HG03025 (cell line): ENCODE measurements at regions not wholly inside any gene's neighbourhood (a gene's known extent, or its start where the extent isn't known, plus 50 kb on each side); places are given as distances from the start of the nearest gene placed in this dataset.

Experiments
- ATAC-seq: cut with Tn5 transposase; IDR thresholded peaks from one replicate; pipeline ENCODE4 v1.9.1; 2021; ENCODE audit warnings: mild to moderate bottlenecking, moderate library complexity; ENCODE audit not compliant: unreplicated experiment, low FRiP score

DNA sequence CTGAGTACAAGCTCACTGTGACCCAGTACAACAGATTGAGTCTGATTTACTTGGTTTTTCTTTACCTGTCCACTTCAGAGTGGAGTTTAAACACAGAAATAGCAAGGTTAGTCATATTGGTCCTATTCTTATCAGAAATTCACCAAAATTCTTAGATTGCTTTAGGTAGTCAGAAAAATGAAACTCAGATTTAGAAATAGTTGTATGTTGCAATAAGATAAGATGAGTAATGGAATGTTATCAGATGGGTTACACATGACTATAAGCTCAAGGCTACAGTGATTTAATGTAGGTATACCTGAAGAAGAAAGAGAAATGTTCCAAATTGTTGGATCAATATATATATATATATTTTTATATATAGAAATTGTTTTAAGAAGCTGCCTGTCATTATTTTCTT lies 524.1 kb downstream of the LRFN5 start:
- no peak for ATAC-seq

- ATAC-seq: no peak
Observed at GRCh38 chr14:42123526-42123925, 516.9 kb downstream of the LRFN5 start.

DNA sequence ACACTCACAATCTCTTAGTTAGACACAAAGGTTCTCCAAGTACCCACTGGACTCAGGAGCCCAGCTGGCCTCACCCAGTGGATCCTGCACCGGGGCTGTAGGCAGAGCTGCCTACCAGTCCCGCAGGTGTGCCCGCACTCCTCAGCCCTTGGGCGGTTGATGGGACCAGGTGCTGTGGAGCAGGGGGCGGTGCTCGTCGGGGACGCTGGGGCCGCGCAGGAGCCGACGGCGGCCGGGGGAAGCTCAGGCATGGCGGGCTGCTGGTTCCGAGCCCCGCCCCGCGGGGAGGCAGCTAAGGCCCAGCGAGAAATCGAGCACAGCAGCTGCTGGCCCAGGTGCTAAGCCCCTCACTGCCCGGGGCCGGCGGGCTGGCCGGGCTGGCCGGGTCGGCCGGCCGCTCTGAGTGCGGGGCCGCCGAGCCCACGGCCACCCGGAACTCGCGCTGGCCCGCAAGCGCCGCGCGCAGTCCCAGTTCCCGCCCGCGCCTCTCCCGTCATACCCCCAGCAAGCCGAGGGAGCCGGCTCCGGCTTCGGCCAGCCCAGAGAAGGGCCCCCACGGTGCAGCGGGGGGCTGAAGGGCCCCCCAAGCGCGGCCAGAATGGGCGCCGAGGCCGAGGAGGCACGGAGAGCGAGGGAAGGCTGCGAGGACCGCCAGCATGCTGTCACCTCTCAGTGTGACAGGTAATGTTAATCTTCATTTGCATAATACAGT lies 506.8 kb downstream of the LRFN5 start:
- ATAC-seq: no peak

- ATAC-seq: no peak
Observed at GRCh38 chr14:42112108-42112507, 505.4 kb downstream of the LRFN5 start.

GRCh38 chr14:42111355-42111754 lies 504.7 kb downstream of the LRFN5 start:
- no peak for ATAC-seq

DNA sequence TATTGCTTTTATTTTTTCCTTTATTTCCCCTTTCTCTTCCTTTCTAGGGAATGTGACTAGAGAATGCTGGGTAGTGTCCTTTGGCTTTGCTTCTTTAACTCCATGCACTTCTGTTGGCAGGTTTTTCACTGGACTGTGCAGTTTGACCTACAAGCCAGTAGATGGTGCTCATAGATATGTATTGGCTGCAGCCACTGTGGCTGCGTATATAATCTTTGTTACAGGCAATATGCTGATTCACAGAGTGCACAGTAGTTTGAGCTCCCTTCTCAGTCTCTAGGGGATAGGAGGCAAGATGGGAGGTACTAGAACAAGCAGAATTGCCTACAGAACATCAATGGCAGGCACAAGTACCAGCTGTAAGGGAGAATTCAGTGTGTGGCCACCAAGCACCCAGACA lies 503.5 kb downstream of the LRFN5 start:
- no peak for ATAC-seq

DNA sequence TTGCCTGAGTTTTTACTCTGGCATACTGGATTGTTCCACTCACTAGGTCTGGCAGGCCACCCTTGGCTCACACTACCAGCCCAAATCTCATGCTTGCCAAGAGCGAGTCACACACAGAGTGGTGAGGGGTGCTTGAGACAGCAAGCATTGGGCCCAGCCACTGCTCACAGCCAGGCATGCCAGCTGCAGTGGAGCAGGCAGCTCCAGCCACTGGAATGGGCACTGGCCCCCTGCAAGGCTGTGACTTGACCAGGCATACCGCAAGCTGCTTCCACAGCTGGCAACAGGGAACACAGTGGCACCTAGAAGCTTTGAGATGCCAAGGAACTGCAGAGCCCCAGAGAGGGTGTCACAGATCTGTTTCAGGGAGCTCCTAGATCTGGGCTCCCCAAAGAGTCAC lies 488.5 kb downstream of the LRFN5 start:
- no peak for ATAC-seq

DNA sequence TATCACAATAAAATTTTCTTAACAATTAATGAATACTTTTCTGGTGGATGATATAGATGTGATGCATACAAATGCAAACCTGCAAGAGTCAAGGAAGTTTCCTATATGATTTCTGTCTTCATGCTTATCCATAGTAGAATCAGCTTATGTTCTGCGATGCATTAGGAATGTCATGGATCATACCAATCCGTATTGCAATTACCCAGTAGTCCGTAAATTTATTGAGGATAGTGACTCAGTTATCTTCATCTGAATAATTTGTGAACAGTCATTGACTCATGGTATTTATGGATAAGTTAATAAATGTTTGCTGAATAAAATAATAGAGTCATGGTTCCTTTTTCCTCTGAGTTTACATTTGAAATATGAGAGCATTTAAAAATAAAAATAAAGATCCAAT lies 483.4 kb downstream of the LRFN5 start:
- ATAC-seq: no peak

DNA sequence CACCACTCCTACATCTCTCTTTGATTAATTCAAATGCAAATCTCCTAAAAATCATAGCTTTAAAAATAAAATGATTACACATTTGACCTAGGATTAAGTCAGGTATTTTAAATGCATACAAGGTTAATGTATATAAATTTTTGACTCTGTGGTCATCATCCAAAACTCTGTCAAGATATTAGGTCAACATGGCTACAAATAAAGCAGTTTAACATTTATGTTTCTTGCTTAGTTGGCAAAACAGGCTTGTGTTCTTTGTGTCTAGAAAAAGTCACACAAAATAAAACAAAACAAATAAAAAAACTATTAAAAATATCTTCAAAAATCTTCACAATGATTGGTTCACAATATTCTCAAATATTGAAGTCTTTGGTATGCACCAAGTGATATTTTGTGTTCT lies 473.2 kb downstream of the LRFN5 start:
- no peak for ATAC-seq

- no peak for ATAC-seq
Observed at GRCh38 chr14:42078345-42078744, 471.7 kb downstream of the LRFN5 start.

GRCh38 chr14:42070031-42070430 lies 463.4 kb downstream of the LRFN5 start:
- ATAC-seq: no peak

- ATAC-seq: no peak
Observed at GRCh38 chr14:42057111-42057510, 450.4 kb downstream of the LRFN5 start.

GRCh38 chr14:42047421-42048055 lies 440.9 kb downstream of the LRFN5 start:
- no peak for ATAC-seq

GRCh38 chr14:42045383-42045782 lies 438.7 kb downstream of the LRFN5 start:
- no peak for ATAC-seq

GRCh38 chr14:42028607-42029006 lies 421.9 kb downstream of the LRFN5 start:
- ATAC-seq: no peak

DNA sequence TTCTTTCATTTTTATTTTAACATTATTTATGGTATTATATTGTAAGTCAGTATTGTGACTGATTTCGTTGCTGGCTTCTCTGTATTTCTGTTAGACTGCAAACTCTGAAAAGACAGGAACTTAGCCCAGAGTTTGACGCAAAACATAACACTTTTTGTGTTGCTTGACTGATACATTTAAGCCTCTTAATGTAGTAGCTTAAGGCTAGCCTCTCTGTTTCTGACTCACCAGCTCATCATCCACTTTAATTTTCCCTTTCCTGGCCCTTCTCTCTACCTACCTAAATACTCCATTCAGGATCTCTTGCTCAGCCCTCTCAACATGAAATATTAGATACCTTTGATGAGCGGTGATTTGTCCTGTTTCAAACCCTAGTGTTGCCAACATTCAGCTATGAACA lies 420.6 kb downstream of the LRFN5 start:
- no peak for ATAC-seq

- no peak for ATAC-seq
Observed at GRCh38 chr14:42023452-42023851, 416.8 kb downstream of the LRFN5 start.

DNA sequence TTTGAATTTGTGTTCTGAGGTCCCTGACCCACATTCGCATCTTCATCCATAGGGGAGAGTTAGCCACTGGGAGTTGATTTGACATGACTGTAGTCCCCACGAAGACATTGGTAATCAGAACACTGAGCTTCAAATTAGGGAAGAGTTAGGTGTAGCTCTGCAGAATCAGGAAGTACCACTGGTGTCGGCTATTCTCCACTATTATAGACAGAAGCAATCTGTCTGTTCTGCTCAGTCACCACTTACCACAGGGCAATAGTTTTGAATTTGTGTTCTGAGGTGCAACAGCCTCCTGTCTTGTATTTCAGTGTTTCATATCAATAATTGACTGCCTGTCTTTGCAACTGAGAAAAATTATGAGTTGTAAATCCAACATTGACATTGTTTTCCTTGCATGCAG lies 407.6 kb downstream of the LRFN5 start:
- no peak for ATAC-seq

GRCh38 chr14:42013559-42013958 lies 406.9 kb downstream of the LRFN5 start:
- ATAC-seq: no peak

GRCh38 chr14:42013153-42013552 lies 406.5 kb downstream of the LRFN5 start:
- no peak for ATAC-seq

DNA sequence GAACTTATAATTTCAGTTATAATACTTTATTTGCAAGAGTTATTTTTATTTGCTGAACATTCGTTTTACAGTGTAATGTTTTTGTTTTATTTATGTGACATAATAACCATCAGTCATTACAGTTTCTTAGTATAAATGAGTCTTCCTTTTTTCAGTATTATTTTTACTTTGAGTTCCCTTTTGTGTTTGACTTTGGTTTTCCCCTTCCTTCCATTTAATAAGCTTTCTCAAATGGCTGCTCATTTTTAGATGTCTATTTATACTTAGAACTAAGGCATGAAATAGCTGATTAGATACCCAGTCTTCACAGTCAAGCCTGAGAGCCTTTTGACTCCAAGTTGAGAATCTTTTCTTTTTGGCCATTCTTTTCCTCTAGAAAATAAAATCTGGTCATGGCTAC lies 404.5 kb downstream of the LRFN5 start:
- ATAC-seq: no peak

DNA sequence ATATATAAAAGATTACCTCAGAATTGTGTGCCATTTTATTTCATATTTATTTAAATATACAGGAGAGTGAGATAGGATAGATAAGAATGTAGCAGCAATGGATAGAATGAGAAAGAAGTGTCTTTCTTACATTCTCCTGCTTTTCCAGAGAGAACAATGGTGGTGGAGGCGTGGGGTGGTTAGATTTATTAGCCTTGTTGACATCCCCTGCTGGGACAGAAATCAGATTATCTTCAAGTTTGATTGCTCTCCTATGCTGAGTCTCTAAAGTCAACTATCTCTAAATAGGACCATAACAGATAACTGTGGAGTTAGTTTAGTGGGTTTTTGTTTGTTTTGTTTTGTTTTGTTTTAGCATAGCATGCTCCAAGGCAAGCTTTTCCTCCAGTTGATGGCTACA lies 397.6 kb downstream of the LRFN5 start:
- no peak for ATAC-seq
